ENCODE measurements at regions not wholly inside any gene's neighbourhood (a gene's known extent, or its start where the extent isn't known, plus 50 kb on each side); places are given as distances from the start of the nearest gene placed in this dataset.

GRCh38 chr20:54293526-54293925, 85.6 kb downstream of the PFDN4 start:
- Histone ChIP-seq H3K36me3 (ENCODE audit: control insufficient read depth, insufficient read depth, low read length) (no peaks in the 10 kb centered on the region), H3K4me3 (ENCODE audit: low read length) (no peak overlapping the region), H3K9me3 (ENCODE audit: control insufficient read depth, low read depth, low read length) (no peaks in the 10 kb centered on the region), H3K27me3 (ENCODE audit: control insufficient read depth, insufficient read depth, low read length) (no peaks in the 10 kb centered on the region), H3K27ac (ENCODE audit: low read length) (no peak overlapping the region), H3K4me1 (ENCODE audit: control insufficient read depth, insufficient read depth, low read length) (no peaks in the 10 kb centered on the region)
- no CpG with 5 or more reads among the region's 2 CpGs for WGBS (ENCODE audit: insufficient coverage, low lambda C conversion rate)
- no peak for DNase-seq

GRCh38 chr20:54294094-54294493, 86.2 kb downstream of the PFDN4 start:
- Histone ChIP-seq H3K36me3 (ENCODE audit: control insufficient read depth, insufficient read depth, low read length) (no peaks in the 10 kb centered on the region), H3K27me3 (ENCODE audit: control insufficient read depth, insufficient read depth, low read length) (no peaks in the 10 kb centered on the region), H3K4me3 (ENCODE audit: low read length) (no peak overlapping the region), H3K9me3 (ENCODE audit: control insufficient read depth, low read depth, low read length) (no peaks in the 10 kb centered on the region), H3K4me1 (ENCODE audit: control insufficient read depth, insufficient read depth, low read length) (no peaks in the 10 kb centered on the region), H3K27ac (ENCODE audit: low read length) (no peak overlapping the region)
- DNase-seq: no peak
- 60% methylated on average over 1 of the region's 2 CpGs for WGBS (ENCODE audit: insufficient coverage, low lambda C conversion rate)

GRCh38 chr20:54295686-54296085, 87.8 kb downstream of the PFDN4 start:
- Histone ChIP-seq H3K4me1 (ENCODE audit: control insufficient read depth, insufficient read depth, low read length) (no peaks in the 10 kb centered on the region), H3K27ac (ENCODE audit: low read length) (no peak overlapping the region), H3K36me3 (ENCODE audit: control insufficient read depth, insufficient read depth, low read length) (no peaks in the 10 kb centered on the region), H3K9me3 (ENCODE audit: control insufficient read depth, low read depth, low read length) (no peaks in the 10 kb centered on the region), H3K4me3 (ENCODE audit: low read length) (no peak overlapping the region), H3K27me3 (ENCODE audit: control insufficient read depth, insufficient read depth, low read length) (no peaks in the 10 kb centered on the region)
- WGBS (ENCODE audit: insufficient coverage, low lambda C conversion rate): 80% methylated on average over 1 of the region's 1 CpG
- no peak for DNase-seq

- Histone ChIP-seq H3K27ac (ENCODE audit: low read length) (no peak overlapping the region), H3K9me3 (ENCODE audit: control insufficient read depth, low read depth, low read length) (no peaks in the 10 kb centered on the region), H3K27me3 (ENCODE audit: control insufficient read depth, insufficient read depth, low read length) (no peaks in the 10 kb centered on the region), H3K36me3 (ENCODE audit: control insufficient read depth, insufficient read depth, low read length) (no peaks in the 10 kb centered on the region), H3K4me1 (ENCODE audit: control insufficient read depth, insufficient read depth, low read length) (no peaks in the 10 kb centered on the region), H3K4me3 (ENCODE audit: low read length) (no peak overlapping the region)
- DNase-seq: peak in 1 of 2 donors; percentile 13
- 100% methylated on average over 2 of the region's 7 CpGs for WGBS (ENCODE audit: insufficient coverage, low lambda C conversion rate)
These were observed 97.5 kb downstream of the PFDN4 start for GRCh38 chr20:54305421-54305820.

GRCh38 chr20:54306985-54307710, 99.3 kb downstream of the PFDN4 start:
- H3K27ac ChIP-seq (ENCODE audit: low read length): no peak overlapping the region
- no peak for DNase-seq
- no peaks in the 10 kb centered on the region for H3K4me1 ChIP-seq (ENCODE audit: control insufficient read depth, insufficient read depth, low read length)
- no peaks in the 10 kb centered on the region for H3K36me3 ChIP-seq (ENCODE audit: control insufficient read depth, insufficient read depth, low read length)
- H3K27me3 ChIP-seq (ENCODE audit: control insufficient read depth, insufficient read depth, low read length): no peaks in the 10 kb centered on the region
- WGBS (ENCODE audit: insufficient coverage, low lambda C conversion rate): no CpG with 5 or more reads among the region's 6 CpGs
- no peak overlapping the region for H3K4me3 ChIP-seq (ENCODE audit: low read length)
- H3K9me3 ChIP-seq (ENCODE audit: control insufficient read depth, low read depth, low read length): no peaks in the 10 kb centered on the region

GRCh38 chr20:54308804-54309203, 100.9 kb downstream of the PFDN4 start:
- H3K9me3 ChIP-seq (ENCODE audit: control insufficient read depth, low read depth, low read length): no peaks in the 10 kb centered on the region
- no peaks in the 10 kb centered on the region for H3K4me1 ChIP-seq (ENCODE audit: control insufficient read depth, insufficient read depth, low read length)
- no peak for DNase-seq
- H3K4me3 ChIP-seq (ENCODE audit: low read length): no peak overlapping the region
- no peaks in the 10 kb centered on the region for H3K27me3 ChIP-seq (ENCODE audit: control insufficient read depth, insufficient read depth, low read length)
- WGBS (ENCODE audit: insufficient coverage, low lambda C conversion rate): 70% methylated on average over 2 of the region's 4 CpGs
- H3K27ac ChIP-seq (ENCODE audit: low read length): no peak overlapping the region
- H3K36me3 ChIP-seq (ENCODE audit: control insufficient read depth, insufficient read depth, low read length): no peaks in the 10 kb centered on the region

GRCh38 chr20:54318892-54319291, 111.0 kb downstream of the PFDN4 start:
- Histone ChIP-seq H3K27me3 (ENCODE audit: control insufficient read depth, insufficient read depth, low read length) (no peaks in the 10 kb centered on the region), H3K4me3 (ENCODE audit: low read length) (no peak overlapping the region), H3K9me3 (ENCODE audit: control insufficient read depth, low read depth, low read length) (no peaks in the 10 kb centered on the region), H3K36me3 (ENCODE audit: control insufficient read depth, insufficient read depth, low read length) (no peaks in the 10 kb centered on the region), H3K27ac (ENCODE audit: low read length) (no peak overlapping the region), H3K4me1 (ENCODE audit: control insufficient read depth, insufficient read depth, low read length) (no peaks in the 10 kb centered on the region)
- 100% methylated on average over 1 of the region's 1 CpG for WGBS (ENCODE audit: insufficient coverage, low lambda C conversion rate)
- no peak for DNase-seq

GRCh38 chr20:54320148-54320607, 112.3 kb downstream of the PFDN4 start:
- DNase-seq: no peak
- Histone ChIP-seq H3K27ac (ENCODE audit: low read length) (no peak overlapping the region), H3K9me3 (ENCODE audit: control insufficient read depth, low read depth, low read length) (no peaks in the 10 kb centered on the region), H3K4me1 (ENCODE audit: control insufficient read depth, insufficient read depth, low read length) (no peaks in the 10 kb centered on the region), H3K4me3 (ENCODE audit: low read length) (no peak overlapping the region), H3K36me3 (ENCODE audit: control insufficient read depth, insufficient read depth, low read length) (no peaks in the 10 kb centered on the region), H3K27me3 (ENCODE audit: control insufficient read depth, insufficient read depth, low read length) (no peaks in the 10 kb centered on the region)
- 92% methylated on average over 2 of the region's 4 CpGs for WGBS (ENCODE audit: insufficient coverage, low lambda C conversion rate)

- H3K27me3 ChIP-seq (ENCODE audit: control insufficient read depth, insufficient read depth, low read length): no peaks in the 10 kb centered on the region
- DNase-seq: no peak
- no peaks in the 10 kb centered on the region for H3K9me3 ChIP-seq (ENCODE audit: control insufficient read depth, low read depth, low read length)
- H3K27ac ChIP-seq (ENCODE audit: low read length): no peak overlapping the region
- H3K4me3 ChIP-seq (ENCODE audit: low read length): no peak overlapping the region
- WGBS (ENCODE audit: insufficient coverage, low lambda C conversion rate): 89% methylated on average over 1 of the region's 3 CpGs
- no peaks in the 10 kb centered on the region for H3K4me1 ChIP-seq (ENCODE audit: control insufficient read depth, insufficient read depth, low read length)
- H3K36me3 ChIP-seq (ENCODE audit: control insufficient read depth, insufficient read depth, low read length): no peaks in the 10 kb centered on the region
These were observed 113.6 kb downstream of the PFDN4 start for GRCh38 chr20:54321352-54322087.

GRCh38 chr20:54323227-54323734, 115.4 kb downstream of the PFDN4 start:
- DNase-seq: no peak
- no peak overlapping the region for H3K27ac ChIP-seq (ENCODE audit: low read length)
- no peak overlapping the region for H3K4me3 ChIP-seq (ENCODE audit: low read length)
- no peaks in the 10 kb centered on the region for H3K9me3 ChIP-seq (ENCODE audit: control insufficient read depth, low read depth, low read length)
- H3K4me1 ChIP-seq (ENCODE audit: control insufficient read depth, insufficient read depth, low read length): no peaks in the 10 kb centered on the region
- WGBS (ENCODE audit: insufficient coverage, low lambda C conversion rate): 100% methylated on average over 2 of the region's 2 CpGs
- no peaks in the 10 kb centered on the region for H3K36me3 ChIP-seq (ENCODE audit: control insufficient read depth, insufficient read depth, low read length)
- H3K27me3 ChIP-seq (ENCODE audit: control insufficient read depth, insufficient read depth, low read length): no peaks in the 10 kb centered on the region

Measured in large intestine (tissue), 3 donors.